ENCODE measurements at regions not wholly inside any gene's neighbourhood (a gene's known extent, or its start where the extent isn't known, plus 50 kb on each side); places are given as distances from the start of the nearest gene placed in this dataset.

DNA sequence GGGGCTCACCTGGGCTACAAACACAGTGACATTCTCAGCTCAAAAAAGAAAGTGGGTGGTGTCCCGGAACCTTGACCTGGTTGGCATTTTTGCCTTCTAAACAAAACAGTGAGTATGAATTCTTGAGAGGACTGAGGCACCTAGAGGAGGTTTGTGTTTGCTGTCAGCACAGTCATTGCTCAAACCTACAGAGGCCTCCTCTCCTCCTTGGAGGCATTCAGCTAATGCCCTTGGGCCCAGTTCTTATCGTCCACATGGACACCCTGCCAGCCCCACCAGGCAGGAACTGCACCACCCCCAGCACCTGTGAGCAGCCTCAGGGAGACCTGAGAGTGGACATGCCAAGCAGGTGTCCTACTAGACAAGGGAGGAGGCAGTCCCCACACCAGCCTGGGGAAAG is 156.7 kb downstream of the SYK start (continued):
- TF ChIP-seq, protein P1, sequence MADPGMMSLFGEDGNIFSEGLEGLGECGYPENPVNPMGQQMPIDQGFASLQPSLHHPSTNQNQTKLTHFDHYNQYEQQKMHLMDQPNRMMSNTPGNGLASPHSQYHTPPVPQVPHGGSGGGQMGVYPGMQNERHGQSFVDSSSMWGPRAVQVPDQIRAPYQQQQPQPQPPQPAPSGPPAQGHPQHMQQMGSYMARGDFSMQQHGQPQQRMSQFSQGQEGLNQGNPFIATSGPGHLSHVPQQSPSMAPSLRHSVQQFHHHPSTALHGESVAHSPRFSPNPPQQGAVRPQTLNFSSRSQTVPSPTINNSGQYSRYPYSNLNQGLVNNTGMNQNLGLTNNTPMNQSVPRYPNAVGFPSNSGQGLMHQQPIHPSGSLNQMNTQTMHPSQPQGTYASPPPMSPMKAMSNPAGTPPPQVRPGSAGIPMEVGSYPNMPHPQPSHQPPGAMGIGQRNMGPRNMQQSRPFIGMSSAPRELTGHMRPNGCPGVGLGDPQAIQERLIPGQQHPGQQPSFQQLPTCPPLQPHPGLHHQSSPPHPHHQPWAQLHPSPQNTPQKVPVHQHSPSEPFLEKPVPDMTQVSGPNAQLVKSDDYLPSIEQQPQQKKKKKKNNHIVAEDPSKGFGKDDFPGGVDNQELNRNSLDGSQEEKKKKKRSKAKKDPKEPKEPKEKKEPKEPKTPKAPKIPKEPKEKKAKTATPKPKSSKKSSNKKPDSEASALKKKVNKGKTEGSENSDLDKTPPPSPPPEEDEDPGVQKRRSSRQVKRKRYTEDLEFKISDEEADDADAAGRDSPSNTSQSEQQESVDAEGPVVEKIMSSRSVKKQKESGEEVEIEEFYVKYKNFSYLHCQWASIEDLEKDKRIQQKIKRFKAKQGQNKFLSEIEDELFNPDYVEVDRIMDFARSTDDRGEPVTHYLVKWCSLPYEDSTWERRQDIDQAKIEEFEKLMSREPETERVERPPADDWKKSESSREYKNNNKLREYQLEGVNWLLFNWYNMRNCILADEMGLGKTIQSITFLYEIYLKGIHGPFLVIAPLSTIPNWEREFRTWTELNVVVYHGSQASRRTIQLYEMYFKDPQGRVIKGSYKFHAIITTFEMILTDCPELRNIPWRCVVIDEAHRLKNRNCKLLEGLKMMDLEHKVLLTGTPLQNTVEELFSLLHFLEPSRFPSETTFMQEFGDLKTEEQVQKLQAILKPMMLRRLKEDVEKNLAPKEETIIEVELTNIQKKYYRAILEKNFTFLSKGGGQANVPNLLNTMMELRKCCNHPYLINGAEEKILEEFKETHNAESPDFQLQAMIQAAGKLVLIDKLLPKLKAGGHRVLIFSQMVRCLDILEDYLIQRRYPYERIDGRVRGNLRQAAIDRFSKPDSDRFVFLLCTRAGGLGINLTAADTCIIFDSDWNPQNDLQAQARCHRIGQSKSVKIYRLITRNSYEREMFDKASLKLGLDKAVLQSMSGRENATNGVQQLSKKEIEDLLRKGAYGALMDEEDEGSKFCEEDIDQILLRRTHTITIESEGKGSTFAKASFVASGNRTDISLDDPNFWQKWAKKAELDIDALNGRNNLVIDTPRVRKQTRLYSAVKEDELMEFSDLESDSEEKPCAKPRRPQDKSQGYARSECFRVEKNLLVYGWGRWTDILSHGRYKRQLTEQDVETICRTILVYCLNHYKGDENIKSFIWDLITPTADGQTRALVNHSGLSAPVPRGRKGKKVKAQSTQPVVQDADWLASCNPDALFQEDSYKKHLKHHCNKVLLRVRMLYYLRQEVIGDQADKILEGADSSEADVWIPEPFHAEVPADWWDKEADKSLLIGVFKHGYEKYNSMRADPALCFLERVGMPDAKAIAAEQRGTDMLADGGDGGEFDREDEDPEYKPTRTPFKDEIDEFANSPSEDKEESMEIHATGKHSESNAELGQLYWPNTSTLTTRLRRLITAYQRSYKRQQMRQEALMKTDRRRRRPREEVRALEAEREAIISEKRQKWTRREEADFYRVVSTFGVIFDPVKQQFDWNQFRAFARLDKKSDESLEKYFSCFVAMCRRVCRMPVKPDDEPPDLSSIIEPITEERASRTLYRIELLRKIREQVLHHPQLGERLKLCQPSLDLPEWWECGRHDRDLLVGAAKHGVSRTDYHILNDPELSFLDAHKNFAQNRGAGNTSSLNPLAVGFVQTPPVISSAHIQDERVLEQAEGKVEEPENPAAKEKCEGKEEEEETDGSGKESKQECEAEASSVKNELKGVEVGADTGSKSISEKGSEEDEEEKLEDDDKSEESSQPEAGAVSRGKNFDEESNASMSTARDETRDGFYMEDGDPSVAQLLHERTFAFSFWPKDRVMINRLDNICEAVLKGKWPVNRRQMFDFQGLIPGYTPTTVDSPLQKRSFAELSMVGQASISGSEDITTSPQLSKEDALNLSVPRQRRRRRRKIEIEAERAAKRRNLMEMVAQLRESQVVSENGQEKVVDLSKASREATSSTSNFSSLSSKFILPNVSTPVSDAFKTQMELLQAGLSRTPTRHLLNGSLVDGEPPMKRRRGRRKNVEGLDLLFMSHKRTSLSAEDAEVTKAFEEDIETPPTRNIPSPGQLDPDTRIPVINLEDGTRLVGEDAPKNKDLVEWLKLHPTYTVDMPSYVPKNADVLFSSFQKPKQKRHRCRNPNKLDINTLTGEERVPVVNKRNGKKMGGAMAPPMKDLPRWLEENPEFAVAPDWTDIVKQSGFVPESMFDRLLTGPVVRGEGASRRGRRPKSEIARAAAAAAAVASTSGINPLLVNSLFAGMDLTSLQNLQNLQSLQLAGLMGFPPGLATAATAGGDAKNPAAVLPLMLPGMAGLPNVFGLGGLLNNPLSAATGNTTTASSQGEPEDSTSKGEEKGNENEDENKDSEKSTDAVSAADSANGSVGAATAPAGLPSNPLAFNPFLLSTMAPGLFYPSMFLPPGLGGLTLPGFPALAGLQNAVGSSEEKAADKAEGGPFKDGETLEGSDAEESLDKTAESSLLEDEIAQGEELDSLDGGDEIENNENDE (IDR thresholded peaks at IDR 0.05; ENCODE audit: insufficient replicate concordance, low read length): no peak
- TF ChIP-seq GTF2F1 (IDR thresholded peaks at IDR 0.05; ENCODE audit: borderline replicate concordance, low read depth, low read length) (no peak), NANOG (IDR thresholded peaks at IDR 0.05; ENCODE audit: insufficient read depth, low read depth, low read length, poor library complexity, severe bottlenecking) (no peak), RNF2 (IDR thresholded peaks at IDR 0.05; ENCODE audit: borderline replicate concordance, low read depth, low read length, missing control alignments, poor library complexity, severe bottlenecking) (no peak), EGR1 (IDR thresholded peaks at IDR 0.05; ENCODE audit: borderline replicate concordance, low read depth, low read length) (no peak), HDAC6 (IDR thresholded peaks at IDR 0.05; ENCODE audit: low read depth, low read length) (no peak), CHD2 (IDR thresholded peaks at IDR 0.05; ENCODE audit: low read length) (no peak), BACH1 (IDR thresholded peaks at IDR 0.05; ENCODE audit: low read length) (no peak), BRCA1 (IDR thresholded peaks at IDR 0.05; ENCODE audit: low read depth, low read length) (no peak), PHF8 (conservative IDR thresholded peaks at IDR 0.05; ENCODE audit: low read depth, low read length) (no peak)
